HG03565 (cell line): ENCODE measurements at regions not wholly inside any gene's neighbourhood (a gene's known extent, or its start where the extent isn't known, plus 50 kb on each side); places are given as distances from the start of the nearest gene placed in this dataset.

Source experiments
- ATAC-seq: cut with Tn5 transposase; IDR thresholded peaks from one replicate; pipeline ENCODE4 v1.9.1; 2021; ENCODE audit warnings: mild to moderate bottlenecking, moderate library complexity; ENCODE audit not compliant: unreplicated experiment

DNA sequence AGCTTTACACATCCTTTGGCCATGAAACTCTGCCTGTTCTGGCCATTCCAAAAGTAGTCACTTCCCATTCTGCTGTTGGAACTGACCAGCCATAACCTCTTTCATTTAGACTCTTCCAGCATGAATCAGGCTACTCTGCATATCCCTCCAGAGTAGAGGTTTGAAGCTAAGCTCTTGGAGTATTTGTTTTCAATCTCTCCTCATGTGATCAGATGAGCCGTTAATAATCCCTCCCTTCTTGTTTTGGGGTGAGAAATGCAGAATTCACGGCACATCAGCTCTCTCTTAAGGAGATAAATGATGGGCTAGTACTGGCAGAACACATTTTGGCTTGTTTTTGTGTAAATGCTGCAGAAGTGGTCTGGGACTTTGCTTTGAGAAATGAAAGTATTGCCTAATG is 519.9 kb downstream of the PCDH17 start:
- ATAC-seq = no peak

DNA sequence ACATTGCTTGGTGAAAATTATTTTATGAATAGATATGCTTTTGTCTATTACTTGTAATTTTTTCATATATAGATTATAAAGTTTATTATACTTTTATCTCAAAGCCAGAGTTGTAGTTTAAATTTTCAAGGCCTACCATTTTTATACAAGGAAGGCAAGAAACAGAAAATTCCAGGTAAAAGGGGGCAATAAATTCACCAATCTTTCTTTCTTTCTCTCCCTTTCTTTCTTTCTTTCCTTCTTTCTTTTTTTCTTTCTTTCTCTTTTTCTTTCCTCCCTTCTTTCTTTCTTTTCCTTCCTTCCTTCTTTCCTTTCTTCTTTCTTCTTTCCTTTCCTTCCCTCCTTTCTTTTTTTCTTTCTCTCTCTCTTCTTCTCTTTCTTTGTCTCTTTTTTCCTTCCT is 529.4 kb downstream of the PCDH17 start:
- no peak for ATAC-seq

DNA sequence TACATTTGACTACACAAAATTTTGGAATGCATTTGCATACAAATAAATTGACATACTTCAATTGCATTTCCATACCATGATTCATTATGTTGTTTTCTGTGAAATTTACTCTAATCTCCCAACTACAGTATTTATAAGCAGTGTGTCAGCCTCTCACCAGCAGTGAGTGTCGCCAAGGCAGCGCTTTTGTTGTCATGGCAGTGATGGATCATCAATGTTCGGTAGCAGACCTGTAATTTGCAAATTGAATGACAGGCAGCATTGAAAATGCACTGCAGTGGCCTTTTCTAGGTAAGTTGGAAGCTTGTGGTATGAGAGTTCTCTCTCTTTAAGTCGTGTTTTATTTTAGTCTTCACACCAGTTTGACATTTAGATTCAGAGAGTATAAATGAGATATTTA is 534.1 kb downstream of the PCDH17 start:
- no peak for ATAC-seq

DNA sequence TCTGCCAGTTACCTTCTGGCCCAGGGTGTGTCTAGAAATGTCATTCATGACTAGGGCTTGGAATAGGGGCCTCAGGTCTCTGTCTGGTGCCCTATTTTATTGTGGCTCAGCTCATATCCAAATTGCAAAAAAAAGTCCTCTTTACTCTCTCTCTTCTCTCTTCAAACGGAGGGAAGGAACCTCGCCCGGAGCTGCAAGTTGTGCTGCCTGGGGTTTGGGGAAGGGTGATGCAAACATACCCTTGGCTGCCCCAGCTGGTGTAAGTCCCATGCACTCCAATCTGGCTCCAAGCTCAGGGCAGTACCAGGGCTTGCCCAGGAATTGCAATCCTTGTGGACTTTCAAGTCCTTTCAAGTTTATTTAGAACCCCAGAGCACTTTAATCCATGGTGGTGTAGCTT is 549.6 kb downstream of the PCDH17 start:
- ATAC-seq = no peak

DNA sequence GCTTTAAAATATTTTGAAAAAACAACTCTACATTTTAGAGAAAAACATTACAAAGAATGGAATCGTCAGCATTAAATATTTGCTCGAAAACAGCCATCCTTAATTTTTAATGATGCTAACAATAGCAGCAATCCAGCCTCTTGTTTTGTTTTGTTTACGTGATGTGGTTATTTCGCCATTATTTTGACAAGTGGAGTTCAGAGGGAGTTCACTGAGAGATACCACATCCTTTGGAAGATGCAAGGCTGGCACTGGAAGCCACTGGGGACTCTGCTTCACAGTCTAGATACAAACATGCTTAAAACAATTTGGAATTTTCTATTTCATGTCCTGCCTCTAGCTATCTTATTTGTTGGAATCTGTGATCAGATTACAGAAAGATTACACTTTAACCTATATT is 556.3 kb downstream of the PCDH17 start:
- ATAC-seq = no peak

DNA sequence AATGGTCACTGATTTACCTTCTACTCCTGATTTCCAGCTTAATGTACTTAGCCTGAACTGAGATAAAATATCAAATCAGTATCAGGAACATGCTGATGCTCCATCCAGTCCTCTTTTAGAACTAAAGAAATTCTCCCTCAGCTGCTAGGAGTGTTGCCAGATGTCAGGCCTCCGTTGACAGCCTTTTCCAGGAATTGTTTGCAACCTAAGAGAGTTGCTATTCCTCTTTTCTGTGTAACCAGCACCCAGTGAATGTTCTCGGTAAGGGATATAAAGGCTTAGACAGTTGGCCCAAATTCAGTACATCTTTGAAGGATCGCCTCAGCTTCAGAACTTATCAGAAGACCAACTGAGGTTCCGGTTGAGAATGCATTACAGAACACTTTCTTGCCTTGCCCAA is 559.0 kb downstream of the PCDH17 start:
- no peak for ATAC-seq

DNA sequence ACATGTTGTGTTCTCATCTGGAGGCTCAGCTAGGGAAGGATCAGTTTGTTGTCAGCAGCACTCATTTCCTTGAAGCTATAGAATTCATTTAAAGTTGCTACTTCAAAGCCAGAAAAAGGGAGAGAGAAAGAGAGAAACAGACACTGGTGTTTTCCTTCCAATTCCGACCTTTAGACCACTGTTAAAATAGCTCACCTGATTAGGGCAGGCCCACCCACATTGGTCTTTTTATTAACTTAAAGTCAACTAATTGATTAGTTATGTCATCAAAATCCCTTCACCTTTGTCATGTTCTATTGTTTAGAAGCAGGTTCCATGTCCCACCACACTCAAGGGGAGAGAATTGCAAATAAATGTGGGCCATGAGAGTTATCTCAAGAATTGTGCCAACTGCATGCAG is 560.2 kb downstream of the PCDH17 start:
- ATAC-seq = no peak

DNA sequence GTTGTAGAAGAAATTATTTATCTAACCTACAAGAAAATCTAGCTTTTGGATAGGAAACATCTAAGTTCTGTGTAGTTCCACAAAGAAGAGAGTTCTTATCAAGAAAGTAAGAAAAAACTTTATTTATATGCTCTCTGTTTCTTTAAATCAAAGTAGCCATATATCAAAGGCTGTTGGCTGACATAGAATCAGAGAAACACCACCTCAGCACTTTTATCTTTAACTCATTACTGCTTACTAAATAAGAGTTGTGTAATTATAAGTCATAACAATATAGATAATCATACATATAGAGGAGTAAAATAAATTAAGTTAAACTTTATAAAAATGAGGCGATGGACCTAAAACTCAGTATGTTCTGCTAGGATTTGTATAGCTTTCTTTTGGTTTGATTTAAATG is 570.6 kb downstream of the PCDH17 start:
- no peak for ATAC-seq

DNA sequence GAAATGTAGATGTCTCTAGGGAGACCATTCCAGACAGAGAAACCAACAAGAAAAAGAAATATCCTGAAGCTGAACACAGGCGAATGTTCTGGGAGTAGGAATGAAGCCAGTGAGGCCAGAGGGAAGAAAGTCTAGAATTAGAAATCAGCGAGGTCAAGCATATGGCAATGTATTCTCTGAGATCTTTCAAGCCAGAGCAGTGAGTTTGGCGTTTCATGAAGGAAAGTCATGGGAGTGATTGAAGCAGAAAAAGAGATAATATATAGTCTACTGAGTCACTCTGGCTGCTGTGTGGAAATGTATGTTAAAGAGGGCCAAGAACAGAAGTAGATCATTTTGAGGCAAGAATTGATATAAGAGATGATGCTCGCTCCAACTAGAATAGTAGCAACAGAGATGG is 576.0 kb downstream of the PCDH17 start:
- no peak for ATAC-seq

DNA sequence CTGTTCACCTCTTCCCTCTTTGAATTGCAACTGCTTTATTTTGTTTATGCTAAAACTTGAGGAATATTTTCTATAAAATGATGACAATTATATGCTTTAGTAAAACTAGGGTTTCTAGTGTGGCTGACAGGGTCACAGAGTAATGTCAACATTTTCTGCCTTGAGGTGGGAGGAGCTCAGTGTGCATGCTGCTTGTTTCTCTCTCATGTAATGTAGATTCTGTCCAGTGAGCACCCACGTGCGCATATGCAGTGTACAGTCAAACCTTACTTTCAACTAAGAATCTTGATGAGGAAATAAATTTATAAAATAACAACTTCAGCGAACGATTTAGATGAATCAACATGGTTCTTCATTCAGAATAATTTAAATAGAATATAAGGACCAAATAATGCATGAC is 603.9 kb downstream of the PCDH17 start:
- ATAC-seq = no peak

DNA sequence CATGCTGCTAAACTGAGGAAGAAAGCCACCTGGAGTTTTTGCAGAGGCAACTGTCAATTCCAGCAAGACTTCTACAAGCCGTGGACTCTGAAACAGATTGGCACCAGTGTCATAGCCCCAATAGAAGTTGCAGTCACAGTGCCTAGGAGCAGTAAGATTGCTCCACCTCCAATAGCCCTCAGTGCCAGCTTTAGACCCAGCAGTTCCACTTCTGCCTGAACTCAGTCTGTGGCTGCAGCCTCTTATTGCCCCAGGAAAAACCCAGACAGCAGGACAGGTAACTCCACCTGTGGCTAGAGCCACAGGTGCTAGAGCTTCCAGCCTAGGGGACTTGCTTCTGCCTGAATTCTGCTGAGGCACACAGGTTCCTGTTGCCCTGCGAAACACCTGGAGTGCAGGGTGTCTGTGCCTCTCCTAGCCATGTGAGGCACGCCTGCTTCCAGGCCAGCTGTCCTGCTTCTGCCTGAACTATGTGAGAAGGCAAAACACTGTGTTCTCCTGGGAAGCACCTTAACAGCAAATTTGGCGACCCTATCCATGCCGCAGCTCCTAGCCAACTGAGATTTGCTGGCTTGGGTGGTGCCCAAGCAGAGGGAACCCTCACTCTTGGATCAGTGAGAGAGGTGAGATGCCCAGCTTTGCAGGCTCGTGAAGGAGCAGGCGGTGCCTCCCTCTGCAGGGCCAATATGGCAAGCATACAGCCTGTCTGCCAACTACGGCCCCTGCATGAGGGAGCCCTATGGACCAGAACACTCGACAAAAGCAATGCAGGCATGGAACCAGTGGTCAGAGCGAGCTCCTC is 607.6 kb downstream of the PCDH17 start:
- ATAC-seq = no peak

DNA sequence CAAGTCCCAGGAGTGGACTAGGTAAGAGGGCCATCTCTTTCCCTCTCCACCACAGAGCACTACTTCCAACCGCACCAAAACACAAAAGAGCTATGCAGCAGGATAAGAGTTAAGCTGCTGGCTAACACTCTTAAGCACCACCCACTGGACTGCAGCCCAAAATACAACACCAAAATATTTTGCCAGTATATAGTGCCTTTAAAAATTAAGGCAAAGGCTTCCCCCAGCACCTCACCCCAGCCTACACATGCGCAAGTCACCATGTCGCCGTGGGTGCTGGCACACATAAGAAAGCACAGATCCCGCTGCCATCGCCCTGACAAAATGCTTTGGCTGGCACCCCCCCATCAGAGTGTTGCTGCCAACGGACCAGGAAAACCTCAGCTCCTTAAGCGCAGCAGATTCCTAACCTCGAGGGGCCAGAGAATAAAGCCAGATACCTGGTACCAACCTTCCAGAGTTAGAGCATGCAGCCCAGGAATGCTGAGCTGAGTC is 608.3 kb downstream of the PCDH17 start:
- no peak for ATAC-seq

DNA sequence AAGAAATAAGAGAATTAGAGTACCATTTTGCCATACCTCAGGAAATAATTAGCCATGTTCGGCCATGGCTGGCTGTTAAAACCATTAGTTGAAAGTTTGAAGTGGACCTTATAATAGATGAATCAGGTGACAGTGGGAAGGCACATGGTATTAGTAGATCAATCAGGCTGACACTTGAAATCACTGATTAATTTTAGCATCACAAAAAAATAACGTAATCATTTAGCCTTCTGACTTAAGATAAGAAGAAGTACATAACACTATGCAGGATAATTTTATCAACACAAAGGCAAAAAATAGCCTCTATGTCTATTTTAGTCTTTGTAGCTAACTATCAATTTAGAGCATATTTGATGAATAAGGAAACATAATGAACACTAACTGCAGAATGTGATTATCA is 615.5 kb downstream of the PCDH17 start:
- ATAC-seq = no peak

DNA sequence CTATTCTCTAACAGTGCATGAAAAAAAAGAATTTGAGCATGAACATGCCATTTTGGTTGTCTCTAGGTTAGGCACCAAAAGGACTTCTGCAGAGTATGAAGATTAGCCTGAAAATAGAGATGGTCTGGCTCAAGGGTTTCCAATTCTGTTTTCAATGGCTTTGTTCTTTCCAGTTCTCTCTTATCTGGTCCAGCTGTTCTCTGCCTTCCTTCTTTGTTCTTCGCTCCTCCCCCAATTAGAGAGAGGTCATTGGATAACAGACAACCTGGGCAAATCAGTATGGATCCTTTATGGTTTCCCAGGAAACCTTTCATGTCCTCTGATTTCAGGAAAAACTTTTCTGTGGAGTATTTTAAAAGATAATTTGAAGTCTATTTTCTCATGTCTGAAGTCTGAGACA is 623.4 kb downstream of the PCDH17 start:
- no peak for ATAC-seq

DNA sequence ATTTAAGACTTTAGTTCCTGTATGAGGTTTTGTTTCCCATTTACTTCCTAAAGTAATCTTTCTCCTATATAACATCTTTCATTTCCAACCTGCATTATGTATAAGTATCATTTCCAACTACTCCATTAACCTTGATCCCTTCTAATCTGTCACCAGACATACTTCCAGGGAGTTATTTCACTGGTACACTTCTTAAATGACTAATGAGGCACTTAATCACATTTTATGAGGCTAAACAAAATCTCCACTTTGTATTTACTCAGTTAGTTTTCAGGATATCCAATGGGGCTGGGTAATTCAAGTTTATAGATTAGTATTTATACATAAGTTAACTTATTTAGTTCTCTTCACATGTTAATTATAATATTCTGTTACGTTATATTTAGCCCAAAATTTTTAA is 634.7 kb downstream of the PCDH17 start:
- no peak for ATAC-seq

DNA sequence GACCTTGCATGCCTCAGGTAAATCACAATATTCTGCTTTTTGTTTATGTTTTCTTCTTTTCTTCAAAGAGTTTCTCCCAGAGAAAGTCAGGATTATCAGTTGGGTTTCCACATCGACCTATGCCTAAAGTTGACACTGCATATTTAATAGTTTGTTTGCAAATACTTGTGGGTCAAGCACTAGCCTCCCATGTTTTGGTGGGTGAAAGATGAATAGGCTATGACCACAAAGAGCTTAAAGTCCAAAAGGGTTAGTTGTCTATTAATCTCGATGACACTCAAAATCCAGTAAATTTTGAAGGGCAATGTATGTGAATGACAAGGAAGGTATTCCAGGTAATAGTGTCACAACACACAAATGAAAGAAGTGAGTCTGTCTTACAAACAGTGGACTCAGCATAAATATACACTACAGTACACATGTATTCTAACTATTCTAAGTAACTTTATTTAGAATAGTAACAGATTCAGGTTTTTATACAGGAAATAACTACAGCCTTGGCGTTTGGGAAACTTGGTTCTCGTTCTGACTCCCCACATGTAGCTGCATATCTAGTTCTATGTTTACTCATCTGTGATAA is 667.1 kb downstream of the PCDH17 start:
- no peak for ATAC-seq

DNA sequence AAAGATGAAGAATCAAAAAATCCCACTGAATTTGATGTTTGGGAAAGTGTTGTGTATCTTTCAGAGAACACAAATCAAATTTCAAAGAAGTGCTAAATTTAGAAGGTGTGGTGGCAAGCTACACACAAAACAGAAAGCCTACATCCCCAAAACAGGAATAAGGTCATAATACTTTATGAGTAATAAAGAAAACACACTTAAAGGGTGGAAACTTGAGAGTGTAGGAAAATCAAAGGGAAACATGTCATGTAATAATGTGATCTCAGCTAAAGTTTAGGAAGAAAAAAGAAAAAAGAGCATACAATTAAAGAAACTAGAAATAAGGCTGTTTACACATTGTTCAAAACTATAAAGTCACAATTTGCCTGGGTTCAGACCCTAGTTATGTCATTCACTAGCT is 668.7 kb downstream of the PCDH17 start:
- ATAC-seq = no peak

DNA sequence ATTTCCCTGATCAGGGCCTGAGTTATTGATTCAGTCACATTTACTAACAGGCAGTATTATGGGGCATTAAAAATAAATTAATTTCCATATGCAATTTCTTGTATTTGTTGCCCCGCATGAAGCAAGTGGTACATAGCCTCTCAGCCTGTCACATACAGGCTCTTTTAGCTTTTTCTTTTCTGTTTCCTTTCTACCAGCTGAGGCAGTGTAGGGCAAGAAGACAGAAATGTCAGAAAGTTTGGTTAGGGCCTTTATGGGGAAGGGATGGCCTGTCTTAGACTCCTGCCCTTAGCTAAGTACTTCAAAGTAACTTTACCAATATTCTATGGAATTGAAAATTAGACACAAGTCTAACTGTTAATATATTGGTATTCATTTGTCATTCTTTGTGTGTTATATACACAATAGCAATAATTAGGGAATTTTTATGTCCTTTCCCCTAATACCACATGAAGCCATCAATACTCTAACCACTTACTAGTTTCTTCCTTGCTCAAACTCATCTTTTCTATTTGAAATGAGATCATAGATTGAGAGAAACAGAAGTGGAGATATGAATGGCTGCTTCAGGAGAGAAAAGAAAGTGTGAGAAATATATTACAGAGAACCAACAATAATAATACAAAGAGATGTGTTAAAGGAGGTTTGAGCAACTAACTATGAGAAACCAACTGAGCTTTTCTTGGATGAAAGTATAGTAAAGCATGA is 669.6 kb downstream of the PCDH17 start:
- ATAC-seq = no peak

DNA sequence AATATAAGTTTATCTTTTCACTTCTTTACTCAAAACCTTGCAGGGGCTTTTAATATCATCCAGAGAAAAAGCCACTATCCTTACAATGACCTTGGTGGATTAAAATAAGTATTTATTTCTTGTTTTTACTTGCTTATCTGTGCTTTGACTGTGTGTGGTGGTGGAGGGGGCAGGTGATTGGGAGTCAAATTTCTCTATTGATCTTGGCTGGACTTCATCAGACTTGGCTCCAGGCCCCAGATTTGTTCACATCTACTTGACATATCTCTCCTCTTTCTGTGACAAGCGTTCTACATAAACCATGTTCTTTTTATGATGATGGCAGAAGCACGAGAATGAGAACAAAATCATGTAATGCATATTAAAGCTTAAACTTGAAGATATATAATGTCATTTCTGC is 670.8 kb downstream of the PCDH17 start:
- no peak for ATAC-seq

DNA sequence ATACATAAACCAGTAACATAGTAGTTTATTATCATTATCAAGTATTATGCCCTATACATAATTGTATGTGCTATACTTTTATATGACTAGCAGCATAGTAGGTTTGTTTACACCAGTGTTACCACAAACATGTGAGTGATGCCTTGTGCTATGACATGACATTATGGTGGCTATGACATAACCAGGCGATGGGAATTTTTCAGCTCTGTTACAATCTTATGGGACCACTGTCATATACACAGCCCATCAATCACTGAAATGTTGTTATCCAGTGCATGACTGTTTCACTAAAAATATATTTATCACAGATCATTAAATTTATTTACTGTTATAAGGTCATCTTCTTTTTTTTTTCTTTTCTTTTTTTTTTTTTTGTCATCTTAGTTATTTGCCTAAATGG is 674.5 kb downstream of the PCDH17 start:
- no peak for ATAC-seq

DNA sequence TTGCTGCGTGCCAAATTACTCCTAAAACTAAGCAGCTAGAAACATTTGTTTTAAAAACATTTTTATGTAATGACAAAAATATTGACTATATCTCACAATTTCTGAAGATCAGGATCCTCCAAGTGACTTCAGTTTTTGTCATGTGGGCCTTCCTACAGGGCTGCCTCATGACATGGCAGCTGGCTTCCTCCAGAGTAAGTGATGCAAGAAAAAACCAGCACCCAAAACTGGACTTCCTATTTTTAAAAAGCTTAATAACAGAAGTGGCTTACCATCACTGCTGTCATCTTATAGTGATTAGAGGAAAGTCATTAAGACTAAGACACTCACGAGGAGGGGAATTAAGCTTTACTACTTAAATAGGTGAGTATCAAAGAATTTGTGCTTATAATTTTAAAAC is 681.7 kb downstream of the PCDH17 start:
- no peak for ATAC-seq

DNA sequence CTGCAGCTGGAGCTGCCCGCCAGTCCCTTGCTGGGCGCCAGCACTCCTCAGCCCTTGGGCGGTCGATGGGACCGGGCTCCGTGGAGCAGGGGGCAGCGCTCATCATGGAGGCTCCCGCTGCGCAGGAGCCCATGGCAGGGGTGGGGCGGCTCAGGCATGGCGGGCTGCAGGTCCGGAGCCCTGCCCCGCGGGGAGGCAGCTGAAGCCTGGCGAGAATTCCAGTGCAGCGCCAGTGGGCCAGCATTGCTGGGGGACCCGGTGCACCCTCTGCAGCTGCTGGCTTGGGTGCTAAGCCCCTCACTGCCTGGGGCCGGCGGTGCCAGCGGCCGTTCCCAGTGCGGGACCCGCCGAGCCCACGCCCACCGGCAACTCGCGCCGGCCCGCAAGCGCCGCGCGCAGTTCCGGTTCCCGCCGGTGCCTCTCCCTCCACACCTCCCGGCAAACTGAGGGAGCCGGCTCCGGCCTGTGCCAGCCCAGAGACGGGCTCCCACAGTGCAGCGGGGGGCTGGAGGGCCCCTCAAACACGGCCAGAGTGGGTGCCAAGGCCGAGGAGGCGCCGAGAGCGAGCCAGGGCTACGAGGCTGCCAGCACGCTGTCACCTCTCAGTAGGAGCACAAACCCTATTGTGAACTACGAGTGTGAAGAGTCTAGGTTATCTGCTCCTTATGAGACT is 687.1 kb downstream of the PCDH17 start:
- ATAC-seq = no peak
